ENCODE measurements at regions not wholly inside any gene's neighbourhood (a gene's known extent, or its start where the extent isn't known, plus 50 kb on each side); places are given as distances from the start of the nearest gene placed in this dataset.
"Not testable (repeated sequence)": the region's sequence is repeated elsewhere in the genome, so short reads cannot be mapped to it uniquely, and the experiment has no call there.

- in situ Hi-C loops (cut with MboI; ENCODE audit: low sequenced_read_pairs): no loop called here
Observed at GRCh38 chr5:118098716-118099115, 889.6 kb downstream of the DTWD2 start.

GRCh38 chr5:118095115-118095514 lies 893.2 kb downstream of the DTWD2 start:
- in situ Hi-C loops (cut with MboI; ENCODE audit: low sequenced_read_pairs): no loop called here

- in situ Hi-C loops (cut with MboI; ENCODE audit: low sequenced_read_pairs): no loop called here
Observed at GRCh38 chr5:118088448-118088847, 899.9 kb downstream of the DTWD2 start.

- in situ Hi-C loops (cut with MboI; ENCODE audit: low sequenced_read_pairs): no loop called here
Observed at GRCh38 chr5:118076490-118076889, 911.9 kb downstream of the DTWD2 start.

- in situ Hi-C loops (cut with MboI; ENCODE audit: low sequenced_read_pairs): no loop called here
Observed at GRCh38 chr5:118070041-118070440, 918.3 kb downstream of the DTWD2 start.

- in situ Hi-C loops (cut with MboI; ENCODE audit: low sequenced_read_pairs): no loop called here
Observed at GRCh38 chr5:118069452-118069851, 918.9 kb downstream of the DTWD2 start.

GRCh38 chr5:118068886-118069285 lies 919.5 kb downstream of the DTWD2 start:
- in situ Hi-C loops (cut with MboI; ENCODE audit: low sequenced_read_pairs): no loop called here

- in situ Hi-C loops (cut with MboI; ENCODE audit: low sequenced_read_pairs): not testable (repeated sequence)
Observed at GRCh38 chr5:118063836-118064235, 924.5 kb downstream of the DTWD2 start.

GRCh38 chr5:118060833-118061232 lies 927.5 kb downstream of the DTWD2 start:
- in situ Hi-C loops (cut with MboI; ENCODE audit: low sequenced_read_pairs): no loop called here

- in situ Hi-C loops (cut with MboI; ENCODE audit: low sequenced_read_pairs): no loop called here
Observed at GRCh38 chr5:118052503-118052902, 935.8 kb downstream of the DTWD2 start.

GRCh38 chr5:118044169-118044568 lies 944.2 kb downstream of the DTWD2 start:
- in situ Hi-C loops (cut with MboI; ENCODE audit: low sequenced_read_pairs): no loop called here

- in situ Hi-C loops (cut with MboI; ENCODE audit: low sequenced_read_pairs): no loop called here
Observed at GRCh38 chr5:118043531-118043930, 944.8 kb downstream of the DTWD2 start.

GRCh38 chr5:118042076-118042475 lies 946.3 kb downstream of the DTWD2 start:
- in situ Hi-C loops (cut with MboI; ENCODE audit: low sequenced_read_pairs): no loop called here

- in situ Hi-C loops (cut with MboI; ENCODE audit: low sequenced_read_pairs): no loop called here
Observed at GRCh38 chr5:118040496-118040895, 947.9 kb downstream of the DTWD2 start.

- in situ Hi-C loops (cut with MboI; ENCODE audit: low sequenced_read_pairs): no loop called here
Observed at GRCh38 chr5:118033686-118034338, 954.5 kb downstream of the DTWD2 start.

- in situ Hi-C loops (cut with MboI; ENCODE audit: low sequenced_read_pairs): no loop called here
Observed at GRCh38 chr5:118029807-118030206, 958.5 kb downstream of the DTWD2 start.

GRCh38 chr5:118022062-118022461 lies 966.3 kb downstream of the DTWD2 start:
- in situ Hi-C loops (cut with MboI; ENCODE audit: low sequenced_read_pairs): no loop called here

GRCh38 chr5:118017536-118017935 lies 970.8 kb downstream of the DTWD2 start:
- in situ Hi-C loops (cut with MboI; ENCODE audit: low sequenced_read_pairs): no loop called here

- in situ Hi-C loops (cut with MboI; ENCODE audit: low sequenced_read_pairs): no loop called here
Observed at GRCh38 chr5:118016396-118016795, 972.0 kb downstream of the DTWD2 start.

GRCh38 chr5:118015511-118015910 lies 972.8 kb downstream of the DTWD2 start:
- in situ Hi-C loops (cut with MboI; ENCODE audit: low sequenced_read_pairs): no loop called here

GRCh38 chr5:118009741-118010297 lies 978.5 kb downstream of the DTWD2 start:
- in situ Hi-C loops (cut with MboI; ENCODE audit: low sequenced_read_pairs): no loop called here

GRCh38 chr5:118008779-118009178 lies 979.6 kb downstream of the DTWD2 start:
- in situ Hi-C loops (cut with MboI; ENCODE audit: low sequenced_read_pairs): no loop called here

GRCh38 chr5:118007262-118007661 lies 981.1 kb downstream of the DTWD2 start:
- in situ Hi-C loops (cut with MboI; ENCODE audit: low sequenced_read_pairs): no loop called here

Data from HL-60/S4 (cell line).